Upper lobe of left lung (tissue), 6 donors: ENCODE measurements at regions not wholly inside any gene's neighbourhood (a gene's known extent, or its start where the extent isn't known, plus 50 kb on each side); places are given as distances from the start of the nearest gene placed in this dataset.
A peak's percentile ranks its signal among the peaks of the same experiment; 100 is the strongest.

Source experiments
- ATAC-seq, 2 donors: fragments of 200-7000 bp; cut with Tn5 transposase; one replicate each; pipeline ENCODE4 v1.9.1; 2022; ENCODE audit warnings: mild to moderate bottlenecking in 2 of 2, moderate library complexity in 2 of 2; ENCODE audit not compliant: low FRiP score in 2 of 2
- DNase-seq, 2 donors: peaks; one replicate each; pipeline ENCODE4 v3.0.0-alpha.2; 2019 to 2020
- H3K27ac ChIP-seq, 4 donors: fragments of 200-600 bp; sonication (generic); one replicate each; pipeline ENCODE4 v1.5.1; 2016 to 2019
- H3K27me3 ChIP-seq, 4 donors: fragments of 200-600 bp; sonication (generic); one replicate each; pipeline ENCODE4 v1.5.1; 2017 to 2019
- H3K36me3 ChIP-seq, 4 donors: fragments of 200-600 bp; sonication (generic); one replicate each; pipeline ENCODE4 v1.5.1; 2016 to 2019
- H3K4me1 ChIP-seq, 4 donors: fragments of 200-600 bp; sonication (generic); one replicate each; pipeline ENCODE4 v1.5.1; 2018 to 2019
- H3K4me3 ChIP-seq, 4 donors: fragments of 200-600 bp; sonication (generic); one replicate each; pipeline ENCODE4 v1.5.1; 2017 to 2019; ENCODE audit warnings: mild to moderate bottlenecking in 2 of 4, moderate library complexity in 1 of 4
- H3K9me3 ChIP-seq, 4 donors: fragments of 200-600 bp; sonication (generic); one replicate each; pipeline ENCODE4 v1.5.1; 2018 to 2019
- CTCF ChIP-seq, 6 experiments: fragments of 450-650 bp in 4 of 6; fragments of 200-600 bp in 2 of 6; sonication (generic) in 2 of 6; IDR thresholded peaks; one replicate each; pipeline ENCODE4 v1.5.1; 2016 to 2019; ENCODE audit warnings: antibody characterized with exemption in 6 of 6
- EP300 ChIP-seq, 4 donors: sonication (generic); formaldehyde crosslinking; IDR thresholded peaks; one replicate each; pipeline ENCODE4 v1.5.1; 2017; ENCODE audit warnings: antibody characterized with exemption in 4 of 4, control low read depth in 2 of 4
- POLR2A ChIP-seq, 4 donors: fragments of 450-650 bp; IDR thresholded peaks; one replicate each; pipeline ENCODE4 v1.5.1; 2016 to 2017; ENCODE audit warnings: antibody characterized with exemption in 4 of 4, mild to moderate bottlenecking in 2 of 4
- POLR2AphosphoS5 ChIP-seq, 2 donors: sonication (generic); formaldehyde crosslinking; IDR thresholded peaks; one replicate each; pipeline ENCODE4 v1.5.1; 2017; ENCODE audit warnings: antibody characterized with exemption in 2 of 2
- WGBS, 2 donors: methylation state at CpG; one replicate each; pipeline ENCODE4 v1.1.5; 2017 to 2018; 5-methylcytosine and 5-hydroxymethylcytosine counted together
- donor health status: DM: no; HTN: no; CAD: no; lungs with moderate emphysema.
- donor health status: DM: no; HTN: yes; CAD: no; lungs with severe emphysema.

GRCh38 chr16:85387171-85387507 lies 226.0 kb upstream of the GSE1 start:
- Histone ChIP-seq H3K9me3 (no peaks in the 10 kb centered on the region), H3K4me1 (peaks cover 0 to 10% (median 2%) of the 10 kb centered on the region in 4 donors), H3K36me3 (no peaks in the 10 kb centered on the region), H3K27me3 (no peaks in the 10 kb centered on the region), H3K4me3 (no peak overlapping the region), H3K27ac (no peak overlapping the region)
- 92 to 98% methylated on average over 11 of the region's 11 CpGs for WGBS, 2 donors
- ATAC-seq (no peak), DNase-seq (no peak)
- TF ChIP-seq POLR2AphosphoS5 (IDR thresholded peaks at IDR 0.05) (no peak), CTCF (IDR thresholded peaks at IDR 0.05) (no peak), EP300 (IDR thresholded peaks at IDR 0.05) (no peak), POLR2A (IDR thresholded peaks at IDR 0.05) (no peak)

GRCh38 chr16:85387731-85388295 lies 225.3 kb upstream of the GSE1 start:
- Histone ChIP-seq H3K4me1 (peaks cover 0 to 4% (median 0%) of the 10 kb centered on the region in 4 donors), H3K36me3 (no peaks in the 10 kb centered on the region), H3K4me3 (no peak overlapping the region), H3K9me3 (no peaks in the 10 kb centered on the region), H3K27ac (no peak overlapping the region), H3K27me3 (no peaks in the 10 kb centered on the region)
- 91 to 97% methylated on average over 2 of the region's 2 CpGs for WGBS, 2 donors
- ATAC-seq (no peak), DNase-seq (no peak)
- TF ChIP-seq POLR2A (IDR thresholded peaks at IDR 0.05): no peak
- TF ChIP-seq POLR2AphosphoS5 (IDR thresholded peaks at IDR 0.05): no peak
- TF ChIP-seq EP300 (IDR thresholded peaks at IDR 0.05): no peak
- no peak for TF ChIP-seq CTCF (IDR thresholded peaks at IDR 0.05)

GRCh38 chr16:85389679-85390470 lies 223.2 kb upstream of the GSE1 start:
- Histone ChIP-seq H3K27me3 (no peaks in the 10 kb centered on the region), H3K4me1 (peaks cover 4 to 13% (median 9%) of the 10 kb centered on the region in 4 donors), H3K4me3 (no peak overlapping the region), H3K9me3 (no peaks in the 10 kb centered on the region), H3K27ac (no peak overlapping the region), H3K36me3 (no peaks in the 10 kb centered on the region)
- DNase-seq: peak in 1 of 2 donors; percentile 48
- no peak for ATAC-seq
- 87 to 88% methylated on average over 18 to 19 of the region's 19 CpGs for WGBS, 2 donors
- TF ChIP-seq POLR2A (IDR thresholded peaks at IDR 0.05) (no peak), EP300 (IDR thresholded peaks at IDR 0.05) (no peak), CTCF (IDR thresholded peaks at IDR 0.05) (no peak), POLR2AphosphoS5 (IDR thresholded peaks at IDR 0.05) (no peak)

- TF ChIP-seq CTCF (IDR thresholded peaks at IDR 0.05) (no peak), EP300 (IDR thresholded peaks at IDR 0.05) (no peak), POLR2AphosphoS5 (IDR thresholded peaks at IDR 0.05) (peak in 1 of 2 donors; percentile 26), POLR2A (IDR thresholded peaks at IDR 0.05) (no peak)
- ATAC-seq (peak; percentile 42 to 80), DNase-seq (peak in 1 of 2 donors; percentile 90)
- WGBS, 2 donors: 65 to 77% methylated on average over 12 to 24 of the region's 24 CpGs
- Histone ChIP-seq H3K27me3 (no peaks in the 10 kb centered on the region), H3K27ac (peak overlapping the region in 1 of 4 donors; percentile 35), H3K9me3 (no peaks in the 10 kb centered on the region), H3K4me1 (peaks cover 12 to 20% (median 15%) of the 10 kb centered on the region in 4 donors), H3K36me3 (no peaks in the 10 kb centered on the region), H3K4me3 (no peak overlapping the region)
Measured at GRCh38 chr16:85390511-85391174, 222.5 kb upstream of the GSE1 start.
